ENCODE measurements at regions not wholly inside any gene's neighbourhood (a gene's known extent, or its start where the extent isn't known, plus 50 kb on each side); places are given as distances from the start of the nearest gene placed in this dataset.

- no peak overlapping the region for H3K4me3 ChIP-seq
- no peak for DNase-seq
- peaks cover 0 to 35% (median 25%) of the 10 kb centered on the region in 6 donors for H3K4me1 ChIP-seq
- no peaks in the 10 kb centered on the region for H3K9me3 ChIP-seq
- intact Hi-C loops (cut with DNase I; ENCODE audit: low total_unique reads) = no loop called here
- no peak for TF ChIP-seq POLR2AphosphoS5 (IDR thresholded peaks at IDR 0.05)
- no peak for TF ChIP-seq POLR2A (IDR thresholded peaks at IDR 0.05)
- no peak for TF ChIP-seq CTCF (IDR thresholded peaks at IDR 0.05 in 8 of 11, conservative IDR thresholded peaks at IDR 0.05 in 3 of 11)
- WGBS, 5 donors = 82 to 91% (median 88%) methylated on average over 4 of the region's 4 CpGs
- H3K27me3 ChIP-seq (replicated peaks in 1 of 7) = no peaks in the 10 kb centered on the region
- H3K36me3 ChIP-seq = no peaks in the 10 kb centered on the region
- no peak overlapping the region for H3K27ac ChIP-seq
These were observed 112.0 kb downstream of the TMCO5A start for GRCh38 chr15:38046257-38047051.

DNA sequence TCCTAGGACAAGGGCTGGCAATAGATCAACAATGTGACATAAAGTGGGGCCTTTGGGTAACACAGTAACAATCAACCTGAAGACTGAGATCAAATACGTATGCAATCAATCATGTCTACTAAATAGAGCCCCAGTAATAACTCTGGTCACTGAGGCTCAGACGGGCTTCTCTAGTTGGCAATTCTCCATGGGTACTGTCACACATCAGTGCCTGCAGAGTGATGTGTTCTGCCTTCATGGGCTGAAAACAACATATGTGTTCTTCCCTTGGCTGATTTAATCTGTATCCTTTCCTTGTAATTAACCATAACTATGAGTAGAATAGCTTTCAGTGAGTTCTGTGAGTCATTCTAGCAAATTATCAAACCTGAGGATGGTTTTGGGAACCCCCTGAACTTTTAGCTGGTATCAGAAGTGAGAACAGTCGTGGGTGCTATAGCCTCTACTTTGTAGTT lies 113.6 kb downstream of the TMCO5A start:
- no peaks in the 10 kb centered on the region for H3K27me3 ChIP-seq (replicated peaks in 1 of 7)

GRCh38 chr15:38049891-38050290 lies 115.5 kb downstream of the TMCO5A start:
- TF ChIP-seq POLR2A (IDR thresholded peaks at IDR 0.05) (no peak), CTCF (IDR thresholded peaks at IDR 0.05 in 8 of 11, conservative IDR thresholded peaks at IDR 0.05 in 3 of 11) (no peak), POLR2AphosphoS5 (IDR thresholded peaks at IDR 0.05) (no peak)
- Histone ChIP-seq H3K4me3 (no peak overlapping the region), H3K4me1 (peaks cover 0 to 12% (median 3%) of the 10 kb centered on the region in 6 donors), H3K27ac (peak overlapping the region in 4 of 8 donors; percentile 47 to 63 (median 49)), H3K36me3 (no peaks in the 10 kb centered on the region), H3K9me3 (no peaks in the 10 kb centered on the region), H3K27me3 (replicated peaks in 1 of 7) (no peaks in the 10 kb centered on the region)
- no peak for DNase-seq
- intact Hi-C loops (cut with DNase I; ENCODE audit: low total_unique reads) = no loop called here
- WGBS, 5 donors = 77 to 88% (median 83%) methylated on average over 4 of the region's 4 CpGs

More for the DNA sequence above, 113.6 kb downstream of the TMCO5A start:
- DNase-seq = no peak
- intact Hi-C loops (cut with DNase I; ENCODE audit: low total_unique reads) = no loop called here
- whole genome bisulfite sequencing, 5 donors = 77 to 92% (median 83%) methylated on average over 3 of the region's 3 CpGs
- Histone ChIP-seq H3K36me3 (no peaks in the 10 kb centered on the region), H3K27ac (no peak overlapping the region), H3K4me3 (no peak overlapping the region), H3K9me3 (no peaks in the 10 kb centered on the region), H3K4me1 (peaks cover 0 to 20% (median 10%) of the 10 kb centered on the region in 6 donors)
- TF ChIP-seq POLR2AphosphoS5 (IDR thresholded peaks at IDR 0.05) (no peak), CTCF (IDR thresholded peaks at IDR 0.05 in 8 of 11, conservative IDR thresholded peaks at IDR 0.05 in 3 of 11) (no peak), POLR2A (IDR thresholded peaks at IDR 0.05) (no peak)

Data from spleen (tissue), 11 donors.